ENCODE measurements at regions not wholly inside any gene's neighbourhood (a gene's known extent, or its start where the extent isn't known, plus 50 kb on each side); places are given as distances from the start of the nearest gene placed in this dataset.

DNA sequence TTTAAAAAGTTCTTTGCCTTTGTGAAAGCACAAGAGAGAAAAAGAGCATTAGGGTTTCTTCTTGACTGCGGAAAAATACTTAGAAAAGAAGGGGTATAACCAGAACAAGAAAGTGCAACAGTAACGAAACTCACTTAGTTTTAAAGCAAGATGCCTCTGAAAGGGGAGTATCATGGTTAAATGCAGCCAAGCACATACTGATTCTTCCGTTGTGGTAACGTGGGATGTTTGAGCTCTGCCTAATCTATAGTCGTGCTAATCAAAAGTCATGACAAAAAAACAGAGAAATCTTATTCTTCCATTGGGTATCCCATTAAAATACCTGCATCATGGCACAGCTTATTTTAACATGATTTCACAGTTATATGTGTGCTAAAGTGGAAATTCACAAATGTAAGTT is 187.8 kb upstream of the LRFN5 start:
- H3K4me3 ChIP-seq (ENCODE audit: low read depth in 2 of 2, low read length in 1 of 2): no peak overlapping the region
- no peaks in the 10 kb centered on the region for H4K20me1 ChIP-seq (ENCODE audit: insufficient read depth)
- H3K4me2 ChIP-seq: no peak overlapping the region
- H3K9me3 ChIP-seq: no peaks in the 10 kb centered on the region
- no peak overlapping the region for H3K27ac ChIP-seq (ENCODE audit: low read depth in 2 of 2, low read length in 1 of 2)
- ChIA-PET CTCF (no interaction called here), POLR2A (no interaction called here)
- no peaks in the 10 kb centered on the region for H3F3A ChIP-seq (replicated peaks; ENCODE audit: insufficient read depth)
- no peaks in the 10 kb centered on the region for H3K4me1 ChIP-seq (ENCODE audit: control insufficient read depth in 1 of 2, insufficient read depth in 2 of 2, low read depth in 1 of 2, low read length in 1 of 2)
- H3K27me3 ChIP-seq (ENCODE audit: insufficient read depth): no peaks in the 10 kb centered on the region
- DNase-seq: no peak
- H3K9me2 ChIP-seq: no peaks in the 10 kb centered on the region
- WGBS (ENCODE audit: low lambda C conversion rate): 47% methylated on average over 4 of the region's 5 CpGs
- TF ChIP-seq, protein P1, sequence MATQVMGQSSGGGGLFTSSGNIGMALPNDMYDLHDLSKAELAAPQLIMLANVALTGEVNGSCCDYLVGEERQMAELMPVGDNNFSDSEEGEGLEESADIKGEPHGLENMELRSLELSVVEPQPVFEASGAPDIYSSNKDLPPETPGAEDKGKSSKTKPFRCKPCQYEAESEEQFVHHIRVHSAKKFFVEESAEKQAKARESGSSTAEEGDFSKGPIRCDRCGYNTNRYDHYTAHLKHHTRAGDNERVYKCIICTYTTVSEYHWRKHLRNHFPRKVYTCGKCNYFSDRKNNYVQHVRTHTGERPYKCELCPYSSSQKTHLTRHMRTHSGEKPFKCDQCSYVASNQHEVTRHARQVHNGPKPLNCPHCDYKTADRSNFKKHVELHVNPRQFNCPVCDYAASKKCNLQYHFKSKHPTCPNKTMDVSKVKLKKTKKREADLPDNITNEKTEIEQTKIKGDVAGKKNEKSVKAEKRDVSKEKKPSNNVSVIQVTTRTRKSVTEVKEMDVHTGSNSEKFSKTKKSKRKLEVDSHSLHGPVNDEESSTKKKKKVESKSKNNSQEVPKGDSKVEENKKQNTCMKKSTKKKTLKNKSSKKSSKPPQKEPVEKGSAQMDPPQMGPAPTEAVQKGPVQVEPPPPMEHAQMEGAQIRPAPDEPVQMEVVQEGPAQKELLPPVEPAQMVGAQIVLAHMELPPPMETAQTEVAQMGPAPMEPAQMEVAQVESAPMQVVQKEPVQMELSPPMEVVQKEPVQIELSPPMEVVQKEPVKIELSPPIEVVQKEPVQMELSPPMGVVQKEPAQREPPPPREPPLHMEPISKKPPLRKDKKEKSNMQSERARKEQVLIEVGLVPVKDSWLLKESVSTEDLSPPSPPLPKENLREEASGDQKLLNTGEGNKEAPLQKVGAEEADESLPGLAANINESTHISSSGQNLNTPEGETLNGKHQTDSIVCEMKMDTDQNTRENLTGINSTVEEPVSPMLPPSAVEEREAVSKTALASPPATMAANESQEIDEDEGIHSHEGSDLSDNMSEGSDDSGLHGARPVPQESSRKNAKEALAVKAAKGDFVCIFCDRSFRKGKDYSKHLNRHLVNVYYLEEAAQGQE (IDR thresholded peaks at IDR 0.05; ENCODE audit: low read depth, low read length): no peak
- TF ChIP-seq, protein P2, sequence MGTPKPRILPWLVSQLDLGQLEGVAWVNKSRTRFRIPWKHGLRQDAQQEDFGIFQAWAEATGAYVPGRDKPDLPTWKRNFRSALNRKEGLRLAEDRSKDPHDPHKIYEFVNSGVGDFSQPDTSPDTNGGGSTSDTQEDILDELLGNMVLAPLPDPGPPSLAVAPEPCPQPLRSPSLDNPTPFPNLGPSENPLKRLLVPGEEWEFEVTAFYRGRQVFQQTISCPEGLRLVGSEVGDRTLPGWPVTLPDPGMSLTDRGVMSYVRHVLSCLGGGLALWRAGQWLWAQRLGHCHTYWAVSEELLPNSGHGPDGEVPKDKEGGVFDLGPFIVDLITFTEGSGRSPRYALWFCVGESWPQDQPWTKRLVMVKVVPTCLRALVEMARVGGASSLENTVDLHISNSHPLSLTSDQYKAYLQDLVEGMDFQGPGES (IDR thresholded peaks at IDR 0.05; ENCODE audit: low read depth, low read length): no peak
- TF ChIP-seq EP300 (IDR thresholded peaks at IDR 0.05; ENCODE audit: borderline replicate concordance in 1 of 2, low read depth in 1 of 2, low read length in 1 of 2): no peak
- no peak for TF ChIP-seq RXRA (IDR thresholded peaks at IDR 0.05; ENCODE audit: borderline replicate concordance, low read depth)
- TF ChIP-seq, protein P3, sequence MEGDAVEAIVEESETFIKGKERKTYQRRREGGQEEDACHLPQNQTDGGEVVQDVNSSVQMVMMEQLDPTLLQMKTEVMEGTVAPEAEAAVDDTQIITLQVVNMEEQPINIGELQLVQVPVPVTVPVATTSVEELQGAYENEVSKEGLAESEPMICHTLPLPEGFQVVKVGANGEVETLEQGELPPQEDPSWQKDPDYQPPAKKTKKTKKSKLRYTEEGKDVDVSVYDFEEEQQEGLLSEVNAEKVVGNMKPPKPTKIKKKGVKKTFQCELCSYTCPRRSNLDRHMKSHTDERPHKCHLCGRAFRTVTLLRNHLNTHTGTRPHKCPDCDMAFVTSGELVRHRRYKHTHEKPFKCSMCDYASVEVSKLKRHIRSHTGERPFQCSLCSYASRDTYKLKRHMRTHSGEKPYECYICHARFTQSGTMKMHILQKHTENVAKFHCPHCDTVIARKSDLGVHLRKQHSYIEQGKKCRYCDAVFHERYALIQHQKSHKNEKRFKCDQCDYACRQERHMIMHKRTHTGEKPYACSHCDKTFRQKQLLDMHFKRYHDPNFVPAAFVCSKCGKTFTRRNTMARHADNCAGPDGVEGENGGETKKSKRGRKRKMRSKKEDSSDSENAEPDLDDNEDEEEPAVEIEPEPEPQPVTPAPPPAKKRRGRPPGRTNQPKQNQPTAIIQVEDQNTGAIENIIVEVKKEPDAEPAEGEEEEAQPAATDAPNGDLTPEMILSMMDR (IDR thresholded peaks at IDR 0.05): no peak
- TF ChIP-seq FOSL2 (IDR thresholded peaks at IDR 0.05; ENCODE audit: borderline replicate concordance, low read depth): no peak
- TF ChIP-seq EZH2phosphoT487 (IDR thresholded peaks at IDR 0.05; ENCODE audit: borderline replicate concordance, low read depth): no peak
- no peak for TF ChIP-seq TAF1 (IDR thresholded peaks at IDR 0.05; ENCODE audit: borderline replicate concordance, low read depth, low read length)
- no peak for TF ChIP-seq SIN3A (IDR thresholded peaks at IDR 0.05; ENCODE audit: borderline replicate concordance, low read depth, low read length)
- TF ChIP-seq FOXM1 (IDR thresholded peaks at IDR 0.05; ENCODE audit: low read depth): no peak
- TF ChIP-seq TEAD4 (IDR thresholded peaks at IDR 0.05; ENCODE audit: borderline replicate concordance, insufficient read depth): no peak
- TF ChIP-seq ELF1 (IDR thresholded peaks at IDR 0.05): no peak
- TF ChIP-seq MEF2A (IDR thresholded peaks at IDR 0.05; ENCODE audit: borderline replicate concordance, low read depth): no peak
- no peak for TF ChIP-seq SMC3 (IDR thresholded peaks at IDR 0.05; ENCODE audit: low read depth, low read length)
- TF ChIP-seq POLR2AphosphoS5 (IDR thresholded peaks at IDR 0.05; ENCODE audit: low read depth, low read length): no peak
- TF ChIP-seq NFIC (IDR thresholded peaks at IDR 0.05; ENCODE audit: borderline replicate concordance): no peak
- no peak for TF ChIP-seq RAD21 (IDR thresholded peaks at IDR 0.05; ENCODE audit: low read length)
- no peak overlapping the region for H2AFZ ChIP-seq (ENCODE audit: low read depth)
- no peaks in the 10 kb centered on the region for H3K79me2 ChIP-seq (ENCODE audit: insufficient read depth)
- H3K9ac ChIP-seq: no peak overlapping the region
- no peaks in the 10 kb centered on the region for H3K36me3 ChIP-seq (replicated peaks in 1 of 2; ENCODE audit: control insufficient read depth in 1 of 2, insufficient read depth in 2 of 2, low read length in 1 of 2)
